ENCODE measurements at regions not wholly inside any gene's neighbourhood (a gene's known extent, or its start where the extent isn't known, plus 50 kb on each side); places are given as distances from the start of the nearest gene placed in this dataset.

DNA sequence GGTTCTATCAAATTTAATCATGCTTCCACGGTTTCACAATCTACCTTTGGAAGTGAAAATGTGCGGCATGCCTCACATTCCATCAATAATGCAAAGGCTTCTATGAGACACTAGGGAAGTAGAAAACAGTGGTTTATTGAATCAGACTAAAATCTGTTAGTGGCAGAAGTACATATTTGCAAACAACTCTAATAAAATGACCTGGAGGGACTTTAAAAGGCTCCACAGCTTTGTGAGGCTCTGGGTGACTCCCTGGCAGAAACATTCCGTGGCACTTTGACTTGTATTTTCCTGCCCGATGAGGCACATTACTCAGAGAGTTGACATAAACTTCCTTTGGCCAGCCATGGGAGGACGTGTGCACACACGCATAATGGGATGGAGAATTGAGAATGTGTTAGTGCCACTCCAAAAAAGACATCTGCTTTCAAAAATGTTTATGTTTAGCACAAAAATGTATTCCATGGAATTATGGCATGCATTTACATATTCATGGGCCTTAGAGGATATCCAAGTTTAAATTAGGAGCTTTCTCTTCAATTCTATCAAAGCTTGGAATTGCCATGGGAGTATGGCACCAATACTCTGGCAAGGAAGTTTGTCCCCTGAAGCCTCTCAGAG lies 60.0 kb upstream of the SSX2IP start:
- POLR2A ChIA-PET = no interaction called here
- WGBS (ENCODE audit: low lambda C conversion rate) = 72% methylated on average over 6 of the region's 6 CpGs
- Histone ChIP-seq H3K9me2 (no peaks in the 10 kb centered on the region), H3K9ac (no peak overlapping the region), H4K20me1 (ENCODE audit: insufficient read depth) (no peaks in the 10 kb centered on the region), H3K9me3 (no peaks in the 10 kb centered on the region), H3K4me1 (ENCODE audit: control insufficient read depth in 1 of 2, insufficient read depth in 2 of 2, low read depth in 1 of 2, low read length in 1 of 2) (peaks cover 0 to 3% of the 10 kb centered on the region in 2 experiments; a peak in 1 of 4 replicates), H3K27ac (ENCODE audit: low read depth in 2 of 2, low read length in 1 of 2) (no peak overlapping the region), H3K4me2 (no peak overlapping the region), H2AFZ (ENCODE audit: low read depth) (no peak overlapping the region), H3K27me3 (ENCODE audit: insufficient read depth) (no peaks in the 10 kb centered on the region), H3K36me3 (replicated peaks in 1 of 2; ENCODE audit: control insufficient read depth in 1 of 2, insufficient read depth in 2 of 2, low read length in 1 of 2) (no peaks in the 10 kb centered on the region), H3K79me2 (ENCODE audit: insufficient read depth) (no peaks in the 10 kb centered on the region), H3F3A (replicated peaks; ENCODE audit: insufficient read depth) (no peaks in the 10 kb centered on the region), H3K4me3 (ENCODE audit: low read depth in 2 of 2, low read length in 1 of 2) (no peak overlapping the region)
- CTCF ChIA-PET = interaction anchor here (0.6 to 2.1 kb wide), 4 partner anchors 11 to 131 kb away, joined by 3 to 4 read pairs (median 3); partner anchors contain the start of gene SSX2IP
- TF ChIP-seq NRF1 (IDR thresholded peaks at IDR 0.05; ENCODE audit: low read depth, low read length) (no peak), MAX (IDR thresholded peaks at IDR 0.05; ENCODE audit: low read depth) (no peak), ZBTB33 (IDR thresholded peaks at IDR 0.05; ENCODE audit: borderline replicate concordance, low read depth) (no peak), YY1 (IDR thresholded peaks at IDR 0.05; ENCODE audit: low read depth) (no peak), EZH2phosphoT487 (IDR thresholded peaks at IDR 0.05; ENCODE audit: borderline replicate concordance, low read depth) (no peak), PBX3 (IDR thresholded peaks at IDR 0.05) (no peak), ELF1 (IDR thresholded peaks at IDR 0.05) (no peak), REST (IDR thresholded peaks at IDR 0.05; ENCODE audit: low read depth, low read length) (no peak)
- DNase-seq = no peak

GRCh38 chr1:84749427-84749826 lies 59.2 kb upstream of the SSX2IP start:
- no peaks in the 10 kb centered on the region for H3K36me3 ChIP-seq (replicated peaks in 1 of 2; ENCODE audit: control insufficient read depth in 1 of 2, insufficient read depth in 2 of 2, low read length in 1 of 2)
- H3K27me3 ChIP-seq (ENCODE audit: insufficient read depth) = no peaks in the 10 kb centered on the region
- H3F3A ChIP-seq (replicated peaks; ENCODE audit: insufficient read depth) = no peaks in the 10 kb centered on the region
- no peak for DNase-seq
- no peak overlapping the region for H3K4me2 ChIP-seq
- no peaks in the 10 kb centered on the region for H3K9me3 ChIP-seq
- no peaks in the 10 kb centered on the region for H3K9me2 ChIP-seq
- no peaks in the 10 kb centered on the region for H3K79me2 ChIP-seq (ENCODE audit: insufficient read depth)
- no peak overlapping the region for H3K27ac ChIP-seq (ENCODE audit: low read depth in 2 of 2, low read length in 1 of 2)
- peaks cover 0 to 3% of the 10 kb centered on the region in 2 experiments; a peak in 1 of 4 replicates for H3K4me1 ChIP-seq (ENCODE audit: control insufficient read depth in 1 of 2, insufficient read depth in 2 of 2, low read depth in 1 of 2, low read length in 1 of 2)
- no peaks in the 10 kb centered on the region for H4K20me1 ChIP-seq (ENCODE audit: insufficient read depth)
- no peak overlapping the region for H2AFZ ChIP-seq (ENCODE audit: low read depth)
- ChIA-PET CTCF (interaction anchor here (0.6 to 2.1 kb wide), 2 partner anchors 23 to 60 kb away, joined by 3 to 4 read pairs; partner anchors contain the start of gene SSX2IP), POLR2A (no interaction called here)
- H3K4me3 ChIP-seq (ENCODE audit: low read depth in 2 of 2, low read length in 1 of 2) = no peak overlapping the region
- WGBS (ENCODE audit: low lambda C conversion rate) = 89% methylated on average over 2 of the region's 2 CpGs
- TF ChIP-seq JUND (IDR thresholded peaks at IDR 0.05) (no peak), MXI1 (IDR thresholded peaks at IDR 0.05; ENCODE audit: low read depth, low read length) (no peak), TAF1 (IDR thresholded peaks at IDR 0.05; ENCODE audit: borderline replicate concordance, low read depth, low read length) (no peak), RCOR1 (IDR thresholded peaks at IDR 0.05; ENCODE audit: low read length) (no peak), NRF1 (IDR thresholded peaks at IDR 0.05; ENCODE audit: low read depth, low read length) (no peak), TEAD4 (IDR thresholded peaks at IDR 0.05; ENCODE audit: borderline replicate concordance, insufficient read depth) (no peak), FOXJ3 (CRISPR knock-in tag; IDR thresholded peaks at IDR 0.05) (no peak), RXRA (IDR thresholded peaks at IDR 0.05; ENCODE audit: borderline replicate concordance, low read depth) (no peak), SIN3A (IDR thresholded peaks at IDR 0.05; ENCODE audit: borderline replicate concordance, low read depth, low read length) (no peak), TCF12 (IDR thresholded peaks at IDR 0.05) (no peak), EP300 (IDR thresholded peaks at IDR 0.05; ENCODE audit: borderline replicate concordance in 1 of 2, low read depth in 1 of 2, low read length in 1 of 2) (no peak), MAX (IDR thresholded peaks at IDR 0.05; ENCODE audit: low read depth) (no peak)
- TF ChIP-seq, protein P1, sequence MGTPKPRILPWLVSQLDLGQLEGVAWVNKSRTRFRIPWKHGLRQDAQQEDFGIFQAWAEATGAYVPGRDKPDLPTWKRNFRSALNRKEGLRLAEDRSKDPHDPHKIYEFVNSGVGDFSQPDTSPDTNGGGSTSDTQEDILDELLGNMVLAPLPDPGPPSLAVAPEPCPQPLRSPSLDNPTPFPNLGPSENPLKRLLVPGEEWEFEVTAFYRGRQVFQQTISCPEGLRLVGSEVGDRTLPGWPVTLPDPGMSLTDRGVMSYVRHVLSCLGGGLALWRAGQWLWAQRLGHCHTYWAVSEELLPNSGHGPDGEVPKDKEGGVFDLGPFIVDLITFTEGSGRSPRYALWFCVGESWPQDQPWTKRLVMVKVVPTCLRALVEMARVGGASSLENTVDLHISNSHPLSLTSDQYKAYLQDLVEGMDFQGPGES (IDR thresholded peaks at IDR 0.05; ENCODE audit: low read depth, low read length) = no peak
- no peak overlapping the region for H3K9ac ChIP-seq
